ENCODE measurements at regions not wholly inside any gene's neighbourhood (a gene's known extent, or its start where the extent isn't known, plus 50 kb on each side); places are given as distances from the start of the nearest gene placed in this dataset.

DNA sequence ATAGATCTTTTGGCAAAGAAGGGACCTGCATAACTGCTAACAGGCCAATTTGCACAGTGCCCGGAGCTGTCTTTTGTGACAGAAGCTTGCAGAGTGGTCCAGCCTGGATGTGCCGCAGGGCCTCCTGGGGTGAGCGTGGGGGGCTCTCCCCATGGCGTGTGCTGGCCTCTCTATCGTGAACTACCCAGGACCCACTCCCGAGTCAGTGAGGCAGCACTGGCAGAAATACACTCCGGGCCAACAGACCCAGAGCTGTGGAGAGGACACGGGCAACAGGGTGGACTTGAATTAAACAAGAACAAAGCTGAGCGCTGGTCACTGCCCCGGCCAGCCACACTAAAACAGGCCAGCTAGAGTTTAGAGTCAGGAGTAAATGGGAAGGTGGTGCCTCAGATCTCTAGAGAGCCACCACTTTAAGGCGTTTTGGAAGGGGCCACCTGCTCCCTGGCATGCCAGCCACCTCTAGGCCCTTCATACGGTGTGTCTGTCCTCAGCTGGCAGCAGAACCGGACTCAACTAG is 152.1 kb downstream of the KLF13 start:
- TF ChIP-seq EP300 (IDR thresholded peaks at IDR 0.05; ENCODE audit: low read depth) (no peak), POLR2A (IDR thresholded peaks at IDR 0.05) (no peak), POLR2AphosphoS5 (IDR thresholded peaks at IDR 0.05) (no peak)
- TF ChIP-seq, protein P1, sequence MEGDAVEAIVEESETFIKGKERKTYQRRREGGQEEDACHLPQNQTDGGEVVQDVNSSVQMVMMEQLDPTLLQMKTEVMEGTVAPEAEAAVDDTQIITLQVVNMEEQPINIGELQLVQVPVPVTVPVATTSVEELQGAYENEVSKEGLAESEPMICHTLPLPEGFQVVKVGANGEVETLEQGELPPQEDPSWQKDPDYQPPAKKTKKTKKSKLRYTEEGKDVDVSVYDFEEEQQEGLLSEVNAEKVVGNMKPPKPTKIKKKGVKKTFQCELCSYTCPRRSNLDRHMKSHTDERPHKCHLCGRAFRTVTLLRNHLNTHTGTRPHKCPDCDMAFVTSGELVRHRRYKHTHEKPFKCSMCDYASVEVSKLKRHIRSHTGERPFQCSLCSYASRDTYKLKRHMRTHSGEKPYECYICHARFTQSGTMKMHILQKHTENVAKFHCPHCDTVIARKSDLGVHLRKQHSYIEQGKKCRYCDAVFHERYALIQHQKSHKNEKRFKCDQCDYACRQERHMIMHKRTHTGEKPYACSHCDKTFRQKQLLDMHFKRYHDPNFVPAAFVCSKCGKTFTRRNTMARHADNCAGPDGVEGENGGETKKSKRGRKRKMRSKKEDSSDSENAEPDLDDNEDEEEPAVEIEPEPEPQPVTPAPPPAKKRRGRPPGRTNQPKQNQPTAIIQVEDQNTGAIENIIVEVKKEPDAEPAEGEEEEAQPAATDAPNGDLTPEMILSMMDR (IDR thresholded peaks at IDR 0.05) = no peak
- peak; percentile 5 for DNase-seq

DNA sequence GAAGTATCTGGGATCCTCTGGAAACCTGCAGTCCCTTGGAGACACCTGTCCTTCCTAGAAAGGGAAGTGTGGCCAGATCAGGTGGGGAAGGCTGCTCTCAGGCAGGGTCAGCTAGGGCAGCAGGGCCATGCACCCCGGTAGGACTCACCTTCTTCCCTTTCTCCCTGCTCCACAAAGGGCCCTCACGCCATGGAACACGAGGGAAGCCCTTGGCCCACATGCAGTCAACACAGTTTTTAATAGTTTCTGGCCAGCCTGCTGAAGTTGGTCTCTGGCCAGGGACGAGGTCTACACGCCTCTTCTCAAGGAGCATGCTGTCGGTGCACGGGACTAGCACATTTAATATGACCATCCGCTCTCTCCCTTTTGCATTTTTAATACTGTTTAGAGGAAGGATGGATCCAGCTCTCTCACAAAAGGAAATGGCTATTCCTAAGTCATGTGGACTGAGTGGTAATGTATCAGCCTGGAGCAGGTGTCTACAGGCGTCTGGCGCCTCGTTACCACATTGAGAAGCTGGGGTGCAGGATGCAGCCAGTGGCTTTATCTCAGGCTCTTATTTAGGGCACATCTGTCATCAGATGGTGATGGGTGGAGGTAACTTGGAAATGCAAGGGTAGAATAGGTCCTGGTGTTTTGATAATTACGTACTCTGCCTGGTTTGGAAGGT is 153.9 kb downstream of the KLF13 start:
- Histone ChIP-seq H3K4me1 (peaks cover 0 to 5% (median 0%) of the 10 kb centered on the region in 4 donors), H3K27me3 (peaks cover 25% of the 10 kb centered on the region), H3K27ac (no peak overlapping the region), H3K9me3 (no peaks in the 10 kb centered on the region), H3K4me3 (no peak overlapping the region), H3K36me3 (no peaks in the 10 kb centered on the region)
- in situ Hi-C loops (cut with MboI; ENCODE audit: low pct_ligation_motif_present in 1 of 4, low pct_unique_long_range_greater_than_20kb in 1 of 4, low sequenced_read_pairs in 3 of 4) = loop anchor here in 1 of 4 donors (10.0 kb wide), 1 partner anchor 146 kb away; no protein-coding TSS in a partner anchor
- TF ChIP-seq EP300 (IDR thresholded peaks at IDR 0.05; ENCODE audit: low read depth) = no peak
- TF ChIP-seq POLR2AphosphoS5 (IDR thresholded peaks at IDR 0.05) = no peak
- no peak for TF ChIP-seq POLR2A (IDR thresholded peaks at IDR 0.05)
- TF ChIP-seq, protein P1 (IDR thresholded peaks at IDR 0.05) = no peak
- peak; percentile 8 for DNase-seq
- intact Hi-C loops (cut with DNase I; ENCODE audit: low total_unique reads) = loop anchor here (5.0 kb wide), 1 partner anchor 108 kb away; no protein-coding TSS in a partner anchor
- WGBS, 2 donors (ENCODE audit: low coverage in 1 of 2) = 75 to 80% methylated on average over 5 to 12 of the region's 12 CpGs

More for the DNA sequence above, 152.1 kb downstream of the KLF13 start:
- Histone ChIP-seq H3K36me3 (no peaks in the 10 kb centered on the region), H3K4me1 (peaks cover 0 to 7% (median 0%) of the 10 kb centered on the region in 4 donors), H3K4me3 (no peak overlapping the region), H3K27ac (no peak overlapping the region), H3K27me3 (peaks cover 20% of the 10 kb centered on the region), H3K9me3 (no peaks in the 10 kb centered on the region)
- WGBS, 2 donors (ENCODE audit: low coverage in 1 of 2) = 89 to 100% methylated on average over 1 to 13 of the region's 13 CpGs
- in situ Hi-C loops (cut with MboI; ENCODE audit: low pct_ligation_motif_present in 1 of 4, low pct_unique_long_range_greater_than_20kb in 1 of 4, low sequenced_read_pairs in 3 of 4) (no loop called here), intact Hi-C loops (cut with DNase I; ENCODE audit: low total_unique reads) (no loop called here)

DNA sequence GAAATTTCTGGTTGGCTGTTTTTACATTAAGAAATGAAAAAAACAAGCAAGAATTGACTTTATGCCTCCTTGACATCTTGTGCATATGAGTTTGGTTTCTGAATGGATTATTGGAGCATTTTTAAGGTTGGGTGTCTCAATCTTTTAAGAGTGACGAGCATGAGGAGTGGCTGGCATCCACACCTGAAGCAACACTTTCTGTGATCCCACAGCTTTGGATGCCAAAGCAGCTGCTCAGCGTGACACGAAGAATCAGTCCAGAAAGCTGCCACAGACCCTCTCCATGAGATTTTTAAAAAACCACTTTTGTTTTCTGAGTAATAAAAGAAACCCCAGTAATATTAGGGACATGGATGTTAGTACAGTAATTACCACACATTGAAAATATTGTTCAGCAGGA is 154.5 kb downstream of the KLF13 start:
- peaks cover 0 to 3% (median 0%) of the 10 kb centered on the region in 4 donors for H3K4me1 ChIP-seq
- intact Hi-C loops (cut with DNase I; ENCODE audit: low total_unique reads) = loop anchor here (5.0 kb wide), 1 partner anchor 109 kb away; no protein-coding TSS in a partner anchor
- in situ Hi-C loops (cut with MboI; ENCODE audit: low pct_ligation_motif_present in 1 of 4, low pct_unique_long_range_greater_than_20kb in 1 of 4, low sequenced_read_pairs in 3 of 4) = loop anchor here in 1 of 4 donors (10.0 kb wide), 1 partner anchor 146 kb away; no protein-coding TSS in a partner anchor
- no peak overlapping the region for H3K27ac ChIP-seq
- WGBS, 2 donors (ENCODE audit: low coverage in 1 of 2) = 94 to 100% methylated on average over 3 of the region's 3 CpGs
- H3K36me3 ChIP-seq = no peaks in the 10 kb centered on the region
- H3K4me3 ChIP-seq = no peak overlapping the region
- DNase-seq = peak; percentile 4
- peaks cover 25% of the 10 kb centered on the region for H3K27me3 ChIP-seq
- no peaks in the 10 kb centered on the region for H3K9me3 ChIP-seq
- TF ChIP-seq, protein P1 (IDR thresholded peaks at IDR 0.05) = no peak
- TF ChIP-seq POLR2A (IDR thresholded peaks at IDR 0.05) = no peak
- TF ChIP-seq EP300 (IDR thresholded peaks at IDR 0.05; ENCODE audit: low read depth) = no peak
- TF ChIP-seq POLR2AphosphoS5 (IDR thresholded peaks at IDR 0.05) = no peak

DNA sequence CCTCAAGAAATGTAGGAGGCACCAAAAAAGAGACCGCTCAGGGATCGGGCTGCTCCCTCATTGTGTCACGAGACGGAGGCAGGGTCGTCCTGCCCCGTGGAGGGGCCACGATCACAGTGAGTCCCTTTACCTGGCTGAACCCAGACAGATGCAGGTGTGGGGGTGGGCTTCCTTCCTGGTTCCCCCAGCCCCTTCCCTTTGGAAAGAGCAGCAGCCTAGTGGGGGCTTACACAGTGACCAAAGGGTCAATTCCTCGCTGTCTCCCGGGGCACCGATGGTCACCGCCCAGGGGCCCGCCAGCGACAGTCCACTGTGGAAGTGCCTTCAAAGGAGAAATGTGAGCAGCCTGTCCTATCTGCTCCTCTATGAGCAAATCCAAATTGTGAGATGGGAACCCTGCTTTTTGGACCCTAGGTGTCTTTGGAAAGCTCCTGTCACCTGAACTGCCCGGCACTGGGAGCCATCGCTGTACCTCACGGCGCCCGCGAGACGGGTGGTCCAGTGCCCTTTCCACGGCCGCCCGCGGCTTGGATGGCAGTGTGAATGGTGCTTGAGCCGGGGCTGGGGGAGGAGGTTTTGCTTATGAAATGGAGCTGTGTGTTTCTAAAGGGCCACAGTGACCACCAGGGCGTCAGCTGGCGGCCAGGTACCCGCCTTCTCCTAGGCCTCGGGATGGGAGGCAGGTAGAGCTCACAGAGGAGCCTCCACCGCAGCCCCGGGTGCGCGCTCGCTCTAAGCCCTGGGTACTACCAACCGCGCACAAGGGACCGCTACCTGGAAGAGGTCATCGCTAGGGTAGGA is 155.7 kb downstream of the KLF13 start:
- no peaks in the 10 kb centered on the region for H3K9me3 ChIP-seq
- H3K27me3 ChIP-seq = peaks cover 25% of the 10 kb centered on the region
- H3K36me3 ChIP-seq = no peaks in the 10 kb centered on the region
- peak overlapping the region in 1 of 4 donors; percentile 38 for H3K4me3 ChIP-seq
- H3K27ac ChIP-seq = no peak overlapping the region
- H3K4me1 ChIP-seq = peaks cover 0 to 3% (median 0%) of the 10 kb centered on the region in 4 donors
- TF ChIP-seq EP300 (IDR thresholded peaks at IDR 0.05; ENCODE audit: low read depth) = no peak
- TF ChIP-seq, protein P1 (IDR thresholded peaks at IDR 0.05) = no peak
- TF ChIP-seq POLR2A (IDR thresholded peaks at IDR 0.05) = no peak
- no peak for TF ChIP-seq POLR2AphosphoS5 (IDR thresholded peaks at IDR 0.05)
- intact Hi-C loops (cut with DNase I; ENCODE audit: low total_unique reads) (loop anchor here (5.0 kb wide), 1 partner anchor 110 kb away; no protein-coding TSS in a partner anchor), in situ Hi-C loops (cut with MboI; ENCODE audit: low pct_ligation_motif_present in 1 of 4, low pct_unique_long_range_greater_than_20kb in 1 of 4, low sequenced_read_pairs in 3 of 4) (loop anchor here in 1 of 4 donors (10.0 kb wide), 1 partner anchor 148 kb away; no protein-coding TSS in a partner anchor)
- 95 to 98% methylated on average over 14 to 38 of the region's 38 CpGs for WGBS, 2 donors (ENCODE audit: low coverage in 1 of 2)
- DNase-seq = no peak

Data from transverse colon (tissue), 4 donors.